ENCODE measurements at regions not wholly inside any gene's neighbourhood (a gene's known extent, or its start where the extent isn't known, plus 50 kb on each side); places are given as distances from the start of the nearest gene placed in this dataset.

DNA sequence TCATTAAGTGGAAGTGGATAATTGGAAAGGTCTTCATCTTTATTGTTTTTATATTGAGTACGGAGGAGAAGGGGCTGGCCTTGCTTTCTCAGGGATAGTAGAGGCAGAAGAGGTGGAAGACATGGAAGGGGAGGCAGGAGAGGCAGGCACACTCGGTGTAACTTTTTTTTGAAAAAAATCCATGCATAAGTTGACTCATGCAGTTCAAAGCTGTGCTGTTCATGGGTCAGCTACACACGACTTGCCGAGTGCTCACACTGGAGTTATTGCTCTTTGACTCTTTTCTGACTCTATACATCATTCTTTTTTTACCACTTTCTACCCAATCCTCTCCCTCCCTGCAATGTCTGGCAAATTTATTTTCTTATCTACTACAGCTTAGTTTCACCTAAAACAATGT is 158.3 kb upstream of the AADAT start:
- TF ChIP-seq, protein P1, sequence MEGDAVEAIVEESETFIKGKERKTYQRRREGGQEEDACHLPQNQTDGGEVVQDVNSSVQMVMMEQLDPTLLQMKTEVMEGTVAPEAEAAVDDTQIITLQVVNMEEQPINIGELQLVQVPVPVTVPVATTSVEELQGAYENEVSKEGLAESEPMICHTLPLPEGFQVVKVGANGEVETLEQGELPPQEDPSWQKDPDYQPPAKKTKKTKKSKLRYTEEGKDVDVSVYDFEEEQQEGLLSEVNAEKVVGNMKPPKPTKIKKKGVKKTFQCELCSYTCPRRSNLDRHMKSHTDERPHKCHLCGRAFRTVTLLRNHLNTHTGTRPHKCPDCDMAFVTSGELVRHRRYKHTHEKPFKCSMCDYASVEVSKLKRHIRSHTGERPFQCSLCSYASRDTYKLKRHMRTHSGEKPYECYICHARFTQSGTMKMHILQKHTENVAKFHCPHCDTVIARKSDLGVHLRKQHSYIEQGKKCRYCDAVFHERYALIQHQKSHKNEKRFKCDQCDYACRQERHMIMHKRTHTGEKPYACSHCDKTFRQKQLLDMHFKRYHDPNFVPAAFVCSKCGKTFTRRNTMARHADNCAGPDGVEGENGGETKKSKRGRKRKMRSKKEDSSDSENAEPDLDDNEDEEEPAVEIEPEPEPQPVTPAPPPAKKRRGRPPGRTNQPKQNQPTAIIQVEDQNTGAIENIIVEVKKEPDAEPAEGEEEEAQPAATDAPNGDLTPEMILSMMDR (IDR thresholded peaks at IDR 0.05 in 2 of 3, conservative IDR thresholded peaks at IDR 0.05 in 1 of 3; ENCODE audit: borderline replicate concordance in 1 of 3, insufficient read depth in 1 of 3, low read depth in 2 of 3, low read length in 2 of 3): no peak
- TF ChIP-seq, protein P2, sequence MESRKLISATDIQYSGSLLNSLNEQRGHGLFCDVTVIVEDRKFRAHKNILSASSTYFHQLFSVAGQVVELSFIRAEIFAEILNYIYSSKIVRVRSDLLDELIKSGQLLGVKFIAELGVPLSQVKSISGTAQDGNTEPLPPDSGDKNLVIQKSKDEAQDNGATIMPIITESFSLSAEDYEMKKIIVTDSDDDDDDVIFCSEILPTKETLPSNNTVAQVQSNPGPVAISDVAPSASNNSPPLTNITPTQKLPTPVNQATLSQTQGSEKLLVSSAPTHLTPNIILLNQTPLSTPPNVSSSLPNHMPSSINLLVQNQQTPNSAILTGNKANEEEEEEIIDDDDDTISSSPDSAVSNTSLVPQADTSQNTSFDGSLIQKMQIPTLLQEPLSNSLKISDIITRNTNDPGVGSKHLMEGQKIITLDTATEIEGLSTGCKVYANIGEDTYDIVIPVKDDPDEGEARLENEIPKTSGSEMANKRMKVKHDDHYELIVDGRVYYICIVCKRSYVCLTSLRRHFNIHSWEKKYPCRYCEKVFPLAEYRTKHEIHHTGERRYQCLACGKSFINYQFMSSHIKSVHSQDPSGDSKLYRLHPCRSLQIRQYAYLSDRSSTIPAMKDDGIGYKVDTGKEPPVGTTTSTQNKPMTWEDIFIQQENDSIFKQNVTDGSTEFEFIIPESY (IDR thresholded peaks at IDR 0.05; ENCODE audit: extremely low read depth, insufficient replicate concordance, low read length): no peak
- TF ChIP-seq, protein P3, sequence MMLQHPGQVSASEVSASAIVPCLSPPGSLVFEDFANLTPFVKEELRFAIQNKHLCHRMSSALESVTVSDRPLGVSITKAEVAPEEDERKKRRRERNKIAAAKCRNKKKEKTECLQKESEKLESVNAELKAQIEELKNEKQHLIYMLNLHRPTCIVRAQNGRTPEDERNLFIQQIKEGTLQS (IDR thresholded peaks at IDR 0.05): no peak
- no peak for TF ChIP-seq POLR2A (IDR thresholded peaks at IDR 0.05; ENCODE audit: borderline replicate concordance, extremely low read depth, insufficient read depth, insufficient read length)
- TF ChIP-seq EZH2 (IDR thresholded peaks at IDR 0.05): no peak
- TF ChIP-seq, protein P4, sequence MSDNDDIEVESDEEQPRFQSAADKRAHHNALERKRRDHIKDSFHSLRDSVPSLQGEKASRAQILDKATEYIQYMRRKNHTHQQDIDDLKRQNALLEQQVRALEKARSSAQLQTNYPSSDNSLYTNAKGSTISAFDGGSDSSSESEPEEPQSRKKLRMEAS (IDR thresholded peaks at IDR 0.05): no peak
- TF ChIP-seq EGR1 (IDR thresholded peaks at IDR 0.05; ENCODE audit: low read depth): no peak
- no peak for TF ChIP-seq TCF7L2 (IDR thresholded peaks at IDR 0.05; ENCODE audit: borderline replicate concordance, extremely low read depth, insufficient read depth, insufficient read length)
- TF ChIP-seq POLR2AphosphoS5 (IDR thresholded peaks at IDR 0.05; ENCODE audit: low read depth, low read length): no peak
- TF ChIP-seq, protein P5, sequence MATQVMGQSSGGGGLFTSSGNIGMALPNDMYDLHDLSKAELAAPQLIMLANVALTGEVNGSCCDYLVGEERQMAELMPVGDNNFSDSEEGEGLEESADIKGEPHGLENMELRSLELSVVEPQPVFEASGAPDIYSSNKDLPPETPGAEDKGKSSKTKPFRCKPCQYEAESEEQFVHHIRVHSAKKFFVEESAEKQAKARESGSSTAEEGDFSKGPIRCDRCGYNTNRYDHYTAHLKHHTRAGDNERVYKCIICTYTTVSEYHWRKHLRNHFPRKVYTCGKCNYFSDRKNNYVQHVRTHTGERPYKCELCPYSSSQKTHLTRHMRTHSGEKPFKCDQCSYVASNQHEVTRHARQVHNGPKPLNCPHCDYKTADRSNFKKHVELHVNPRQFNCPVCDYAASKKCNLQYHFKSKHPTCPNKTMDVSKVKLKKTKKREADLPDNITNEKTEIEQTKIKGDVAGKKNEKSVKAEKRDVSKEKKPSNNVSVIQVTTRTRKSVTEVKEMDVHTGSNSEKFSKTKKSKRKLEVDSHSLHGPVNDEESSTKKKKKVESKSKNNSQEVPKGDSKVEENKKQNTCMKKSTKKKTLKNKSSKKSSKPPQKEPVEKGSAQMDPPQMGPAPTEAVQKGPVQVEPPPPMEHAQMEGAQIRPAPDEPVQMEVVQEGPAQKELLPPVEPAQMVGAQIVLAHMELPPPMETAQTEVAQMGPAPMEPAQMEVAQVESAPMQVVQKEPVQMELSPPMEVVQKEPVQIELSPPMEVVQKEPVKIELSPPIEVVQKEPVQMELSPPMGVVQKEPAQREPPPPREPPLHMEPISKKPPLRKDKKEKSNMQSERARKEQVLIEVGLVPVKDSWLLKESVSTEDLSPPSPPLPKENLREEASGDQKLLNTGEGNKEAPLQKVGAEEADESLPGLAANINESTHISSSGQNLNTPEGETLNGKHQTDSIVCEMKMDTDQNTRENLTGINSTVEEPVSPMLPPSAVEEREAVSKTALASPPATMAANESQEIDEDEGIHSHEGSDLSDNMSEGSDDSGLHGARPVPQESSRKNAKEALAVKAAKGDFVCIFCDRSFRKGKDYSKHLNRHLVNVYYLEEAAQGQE (IDR thresholded peaks at IDR 0.05; ENCODE audit: low read depth): no peak
- TF ChIP-seq SIN3A (IDR thresholded peaks at IDR 0.05; ENCODE audit: low read depth): no peak
- TF ChIP-seq CEBPB (IDR thresholded peaks at IDR 0.05; ENCODE audit: low read depth): no peak
- no peak for TF ChIP-seq SP1 (IDR thresholded peaks at IDR 0.05; ENCODE audit: low read depth)
